Kasumi-1 (cell line): ENCODE measurements at regions not wholly inside any gene's neighbourhood (a gene's known extent, or its start where the extent isn't known, plus 50 kb on each side); places are given as distances from the start of the nearest gene placed in this dataset.

ENCODE experiments used
- DNase-seq, 2 experiments: peaks; one replicate each; lab custom pipeline; 2025; lab: John Stamatoyannopoulos, UW

- no peak for DNase-seq
Observed at GRCh38 chr16:26901196-26901861, 165.4 kb upstream of the C16orf82 start.

GRCh38 chr16:26901983-26902382 lies 164.7 kb upstream of the C16orf82 start:
- DNase-seq = no peak

DNA sequence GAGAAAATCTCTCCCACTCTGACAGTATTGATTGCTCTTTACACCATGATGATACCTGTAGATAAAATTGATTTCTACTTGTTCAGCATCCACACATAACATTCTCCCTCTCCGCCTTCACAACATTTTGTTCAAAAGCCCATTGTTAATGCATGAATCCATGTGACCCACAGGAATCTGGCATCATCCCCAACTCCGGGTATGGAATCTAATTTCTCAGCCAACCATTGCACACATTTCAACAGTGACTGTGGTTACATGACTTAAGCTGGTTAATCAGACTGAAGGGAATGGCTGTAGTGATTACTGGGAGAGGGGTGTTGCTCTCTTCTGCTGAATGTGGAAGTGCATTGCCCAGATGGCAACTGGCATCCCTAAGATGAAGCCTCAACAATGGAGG lies 161.4 kb upstream of the C16orf82 start:
- DNase-seq = no peak

GRCh38 chr16:26909623-26910022 lies 157.1 kb upstream of the C16orf82 start:
- DNase-seq = no peak

DNA sequence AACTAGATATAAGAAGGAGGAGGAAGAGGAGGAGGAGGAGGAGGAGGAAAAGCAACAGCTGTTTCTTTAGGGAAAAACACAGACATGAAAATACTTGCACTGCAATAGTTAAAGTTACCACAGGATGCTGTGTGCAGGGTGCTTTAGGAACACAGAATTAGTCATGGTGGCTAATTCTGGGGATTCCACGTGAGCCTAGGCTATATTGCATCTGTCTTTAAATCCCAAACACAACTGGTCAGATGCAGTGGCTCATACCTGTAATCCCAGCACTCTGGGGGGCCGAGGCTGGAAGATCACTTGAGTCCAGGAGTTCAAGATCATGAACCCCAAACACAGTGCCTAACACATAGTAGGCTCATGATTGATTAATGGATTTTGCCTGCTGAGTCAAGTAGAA lies 155.3 kb upstream of the C16orf82 start:
- DNase-seq = no peak

DNA sequence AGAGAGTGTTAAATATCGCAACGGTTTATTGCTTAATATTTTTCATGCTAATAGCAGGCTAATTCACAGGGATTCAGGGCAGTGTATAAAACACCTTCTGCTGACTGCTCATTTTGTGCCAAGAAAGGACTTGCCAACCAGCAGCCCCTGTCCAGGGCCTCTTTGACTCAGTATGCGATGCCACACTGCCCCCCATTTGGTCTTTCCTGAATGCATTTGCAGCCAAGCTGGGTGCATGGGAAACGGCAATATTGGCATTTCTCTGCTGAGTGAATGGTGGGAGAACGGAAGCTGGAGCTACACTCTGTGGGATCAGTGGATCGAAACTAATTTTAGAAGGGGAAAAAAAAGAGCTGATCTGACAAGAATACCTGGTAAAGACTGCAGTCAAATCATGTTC lies 152.9 kb upstream of the C16orf82 start:
- DNase-seq = no peak

DNA sequence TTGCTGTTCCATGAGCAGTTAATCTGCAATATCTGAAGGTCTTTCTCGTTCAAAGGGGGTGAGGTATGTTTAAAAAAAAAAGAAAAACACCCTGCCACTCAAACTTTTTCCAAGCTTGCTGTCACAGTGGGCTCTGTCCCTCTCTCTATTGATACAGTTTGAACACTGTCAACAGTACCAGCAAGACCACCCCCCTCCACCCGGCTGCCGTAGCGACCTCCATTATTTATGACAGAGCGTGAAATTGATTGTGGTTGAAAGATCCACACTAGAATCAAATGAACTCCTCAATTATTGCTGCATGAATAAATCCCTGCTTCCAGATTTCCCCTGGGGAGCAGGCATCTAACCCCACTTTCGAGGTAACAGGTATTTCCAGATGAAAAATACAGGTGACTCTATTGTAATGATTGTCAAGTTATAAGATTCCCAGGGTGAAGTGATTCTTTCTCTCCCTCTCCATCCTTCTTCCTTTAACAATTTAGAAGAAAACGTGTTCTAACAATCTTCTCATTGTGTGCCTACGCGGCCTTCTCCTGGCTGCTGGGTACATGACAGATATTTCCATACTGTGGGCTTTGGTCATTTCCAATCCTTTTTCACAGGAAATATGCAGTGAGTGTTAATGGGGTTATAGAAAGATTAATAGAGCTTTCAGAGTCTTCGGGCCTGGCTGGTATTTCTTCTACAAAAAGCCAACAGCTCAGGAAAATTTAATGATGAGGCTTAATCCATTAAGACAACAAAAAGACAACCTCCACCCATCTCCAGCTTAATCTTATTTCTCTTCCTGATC lies 135.7 kb upstream of the C16orf82 start:
- DNase-seq = no peak

DNA sequence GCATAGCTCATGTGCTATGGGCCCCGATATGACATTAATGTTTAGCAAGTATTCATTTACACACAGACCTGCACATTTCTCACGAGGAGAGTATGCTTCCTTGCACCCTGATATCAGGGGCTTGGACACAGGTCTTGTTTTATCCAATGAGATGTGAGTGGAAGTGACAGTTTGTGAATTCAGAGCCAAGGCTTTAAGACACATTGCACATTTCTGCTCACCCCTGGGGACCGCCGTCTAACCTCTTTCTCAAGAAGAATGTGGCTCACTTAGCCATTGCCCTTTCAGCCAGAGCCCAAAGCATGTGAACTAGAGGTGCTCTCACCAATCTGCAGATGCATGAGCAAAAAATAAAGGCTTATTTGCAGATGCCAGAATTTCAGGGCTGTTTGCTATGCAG lies 116.1 kb upstream of the C16orf82 start:
- no peak for DNase-seq

GRCh38 chr16:26951950-26952349 lies 114.8 kb upstream of the C16orf82 start:
- no peak for DNase-seq

DNA sequence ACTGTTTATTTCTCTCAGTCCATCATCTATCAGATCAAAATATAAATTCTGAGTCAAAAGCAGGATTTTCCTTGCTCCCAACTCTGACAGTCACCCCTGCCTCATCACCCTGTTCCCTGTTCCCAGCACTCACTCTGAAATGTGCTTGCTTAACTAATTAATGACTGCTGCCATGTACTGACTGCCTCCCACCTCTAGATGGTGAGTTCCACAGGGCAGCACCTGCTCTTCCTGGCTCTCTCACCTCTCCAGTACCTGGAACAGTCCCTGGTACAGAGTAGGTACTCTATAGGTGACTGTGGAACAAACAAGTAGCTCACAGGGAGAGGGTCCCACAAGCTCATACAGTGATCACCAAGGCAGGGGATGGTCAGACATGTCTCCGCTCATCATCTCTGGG lies 114.3 kb upstream of the C16orf82 start:
- DNase-seq = no peak

DNA sequence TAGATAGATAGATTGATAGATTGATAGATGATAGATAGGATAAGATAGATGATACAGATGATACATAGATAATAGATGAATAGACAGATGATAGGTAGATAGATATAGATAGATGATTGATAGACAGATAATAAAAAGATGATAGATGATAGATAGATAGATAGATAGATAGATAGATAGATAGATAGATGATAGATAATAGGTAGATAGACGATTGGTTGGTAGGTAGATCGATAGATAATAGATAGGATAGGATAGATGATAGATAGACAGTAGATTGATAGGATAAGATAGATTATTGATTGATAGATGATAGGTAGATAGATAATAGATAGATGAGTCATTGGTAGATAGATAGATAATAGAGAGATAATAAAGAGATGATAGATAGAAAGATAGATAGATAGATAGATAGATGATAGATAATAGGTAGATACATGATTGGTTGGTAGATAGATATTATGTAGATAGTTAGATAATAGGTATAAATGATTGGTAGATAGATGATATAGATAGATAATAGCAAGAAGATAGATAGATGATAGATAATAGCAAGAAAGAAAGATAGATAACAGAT lies 109.4 kb upstream of the C16orf82 start:
- no peak for DNase-seq

- DNase-seq = no peak
Observed at GRCh38 chr16:26959416-26960009, 107.2 kb upstream of the C16orf82 start.

DNA sequence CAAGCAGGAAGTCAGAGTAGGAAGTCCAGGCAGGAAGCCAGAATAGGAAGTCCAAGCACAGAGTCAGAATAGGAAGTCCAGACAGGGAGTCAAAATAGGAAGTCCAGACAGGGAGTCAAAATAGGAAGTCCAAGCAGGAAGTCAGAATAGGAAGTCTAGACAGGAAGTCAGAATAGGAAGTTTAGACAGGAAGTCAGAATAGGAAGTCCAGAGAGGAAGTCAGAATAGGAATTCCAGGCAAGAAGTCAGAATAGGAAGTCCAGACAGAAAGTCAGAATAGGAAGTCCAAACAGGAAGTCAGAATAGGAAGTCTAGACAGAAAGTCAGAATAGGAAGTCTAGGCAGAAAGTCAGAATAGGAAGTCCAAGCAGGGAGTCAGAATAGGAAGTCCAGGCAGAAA lies 105.3 kb upstream of the C16orf82 start:
- DNase-seq = no peak

DNA sequence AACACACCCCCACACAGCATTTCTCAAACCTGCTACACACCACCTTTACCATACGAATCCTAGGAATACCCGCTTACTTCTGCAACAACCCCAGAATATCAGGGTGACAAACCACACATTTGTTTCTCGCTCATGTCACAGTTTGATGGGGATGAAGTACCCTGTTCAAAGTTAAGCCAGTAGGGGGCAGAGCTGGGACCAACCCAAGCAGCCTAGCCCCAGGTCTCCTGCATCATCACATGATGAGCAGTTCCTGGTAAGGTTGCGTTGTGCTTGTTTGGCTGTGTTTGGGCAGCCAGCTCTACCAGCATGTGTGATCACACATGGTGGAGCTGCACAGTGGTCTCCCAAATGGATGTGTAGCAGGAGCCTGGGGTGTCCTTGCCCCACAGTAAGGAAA lies 103.6 kb upstream of the C16orf82 start:
- no peak for DNase-seq

DNA sequence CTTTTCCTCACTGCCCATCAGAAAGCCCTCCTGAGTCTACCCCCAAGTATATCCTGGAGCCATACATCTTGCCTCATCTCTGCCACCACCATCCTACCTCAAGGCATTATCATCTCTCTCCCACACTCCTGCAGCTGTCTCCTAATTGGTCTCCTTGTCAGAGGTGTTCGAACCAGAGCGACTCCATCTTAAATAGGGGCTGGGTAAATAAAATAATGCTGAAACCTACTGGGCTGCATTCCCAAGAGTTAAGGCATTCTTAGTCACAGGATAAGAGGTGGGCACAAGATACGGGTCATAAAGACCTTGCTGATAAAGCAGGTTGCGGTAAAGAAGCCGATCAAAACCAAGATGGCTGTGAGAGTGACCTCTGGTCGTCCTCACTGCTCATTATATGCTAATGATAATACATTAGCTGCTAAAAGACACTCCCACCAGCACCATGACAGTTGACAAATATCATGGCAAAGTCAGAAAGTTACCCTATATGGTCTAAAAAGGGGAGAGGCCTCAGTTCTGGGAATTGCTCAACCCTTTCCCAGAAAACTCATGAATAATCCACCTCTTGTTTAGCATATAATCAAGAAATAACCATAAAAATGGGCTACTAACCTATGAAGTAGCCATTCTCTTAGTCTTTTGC lies 97.0 kb upstream of the C16orf82 start:
- no peak for DNase-seq

GRCh38 chr16:26970292-26970691 lies 96.4 kb upstream of the C16orf82 start:
- no peak for DNase-seq

GRCh38 chr16:26976873-26977272 lies 89.9 kb upstream of the C16orf82 start:
- DNase-seq = no peak

- no peak for DNase-seq
Observed at GRCh38 chr16:26981266-26981938, 85.3 kb upstream of the C16orf82 start.

- DNase-seq = no peak
Observed at GRCh38 chr16:26982422-26982821, 84.3 kb upstream of the C16orf82 start.

DNA sequence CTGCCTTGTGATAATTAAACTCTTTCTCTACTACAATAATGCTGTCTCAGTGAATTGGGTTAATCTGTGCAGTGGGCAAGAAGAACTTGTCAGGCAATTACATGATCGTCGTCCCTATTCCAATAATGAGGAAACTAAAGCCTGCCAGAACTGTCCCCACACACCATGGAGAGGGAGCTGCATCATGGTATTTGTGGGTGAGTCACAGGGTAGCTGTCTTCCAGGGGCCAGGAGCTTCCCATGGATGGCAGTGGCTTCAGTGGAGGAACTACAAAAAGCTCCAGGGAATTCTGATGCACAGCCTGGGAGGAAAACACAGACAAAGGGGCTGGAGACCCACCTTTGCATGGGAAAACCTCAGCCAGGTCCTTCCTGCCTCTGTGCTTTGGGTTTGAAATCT lies 83.3 kb upstream of the C16orf82 start:
- no peak for DNase-seq

DNA sequence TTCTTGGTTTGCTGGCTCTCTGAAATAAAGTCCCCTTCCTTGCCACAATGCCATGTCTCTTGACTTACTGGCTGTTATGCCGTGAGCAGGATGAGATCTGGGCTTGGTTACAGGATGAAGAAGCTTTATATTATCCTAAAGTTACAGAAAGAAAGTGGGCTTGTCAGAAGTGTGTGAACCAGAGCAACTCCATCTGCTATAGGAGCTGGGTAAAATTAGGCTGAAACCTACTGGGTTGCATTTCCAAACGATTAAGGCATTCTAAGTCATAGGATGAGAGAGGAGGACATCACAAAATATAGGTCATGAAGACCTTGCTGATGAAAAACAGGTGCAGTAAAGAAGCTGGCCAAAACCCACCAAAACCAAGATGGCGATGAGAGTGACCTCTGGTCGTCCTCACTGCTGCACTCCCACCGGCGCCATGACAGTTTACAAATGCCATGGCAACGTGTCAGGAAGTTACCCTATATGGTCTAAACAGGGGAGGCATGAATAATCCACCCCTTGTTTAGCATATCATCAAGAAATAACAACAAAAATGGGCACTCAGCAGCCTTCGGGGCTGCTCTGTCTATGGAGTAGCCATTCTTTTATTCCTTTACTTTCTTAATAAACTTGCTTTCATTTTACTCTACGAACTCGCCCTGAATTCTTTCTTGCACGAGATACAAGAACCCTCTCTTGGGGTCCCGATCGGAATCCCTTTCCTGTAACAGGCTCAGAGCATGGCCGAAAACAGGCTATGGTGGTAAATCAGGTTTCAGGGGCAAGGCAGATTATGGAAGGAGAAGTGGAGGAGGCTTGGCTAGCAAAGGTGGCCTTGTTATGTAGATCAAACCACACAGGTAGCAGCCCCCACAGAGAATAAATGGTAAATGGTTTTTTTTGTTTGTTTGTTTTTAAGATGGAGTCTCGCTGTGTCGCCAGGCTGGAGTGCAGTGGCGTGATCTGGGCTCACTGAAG lies 81.3 kb upstream of the C16orf82 start:
- DNase-seq = no peak
